ENCODE measurements at regions not wholly inside any gene's neighbourhood (a gene's known extent, or its start where the extent isn't known, plus 50 kb on each side); places are given as distances from the start of the nearest gene placed in this dataset.
"Not testable (repeated sequence)": the region's sequence is repeated elsewhere in the genome, so short reads cannot be mapped to it uniquely, and the experiment has no call there.

- TF ChIP-seq CTCF (IDR thresholded peaks at IDR 0.05; ENCODE audit: poor library complexity); EZH2 (IDR thresholded peaks at IDR 0.05; ENCODE audit: borderline replicate concordance); EZH2phosphoT487 (IDR thresholded peaks at IDR 0.05; ENCODE audit: low read depth, severe bottlenecking, unreplicated experiment): not testable (repeated sequence)
These were observed 96.6 kb upstream of the PRDM9 start for GRCh38 chr5:23410775-23411174.

Data from hepatocyte (in vitro differentiated cells).